GM23338 (cell line): ENCODE measurements at regions not wholly inside any gene's neighbourhood (a gene's known extent, or its start where the extent isn't known, plus 50 kb on each side); places are given as distances from the start of the nearest gene placed in this dataset.

Experiments used
- ATAC-seq: fragments of 200-7000 bp; cut with Tn5 transposase; 3 replicates; pipeline ENCODE4 v1.9.1; 2020
- DNase-seq: peaks from one replicate; pipeline ENCODE4 v3.0.0-alpha.2; 2015; ENCODE audit warnings: low spot score
- H2AFZ ChIP-seq: fragments of 200-600 bp; sonication (generic); 2 replicates; pipeline ENCODE4 v1.8.0; 2016; ENCODE audit warnings: antibody characterized with exemption, mild to moderate bottlenecking, moderate library complexity
- H3F3A ChIP-seq: fragments of 200-600 bp; sonication (generic); replicated peaks from 2 replicates; pipeline ENCODE4 v1.8.0; 2017; ENCODE audit warnings: antibody characterized with exemption, mixed run types, low read depth
- H3K27ac ChIP-seq: fragments of 200-600 bp; sonication (generic); 2 replicates; pipeline ENCODE4 v1.6.1; 2016; ENCODE audit warnings: low read depth
- H3K27me3 ChIP-seq: fragments of 200-600 bp; sonication (generic); 2 replicates; pipeline ENCODE4 v1.8.0; 2016; ENCODE audit warnings: mild to moderate bottlenecking, mixed run types, moderate library complexity; ENCODE audit not compliant: insufficient read depth
- H3K36me3 ChIP-seq: fragments of 200-600 bp; sonication (generic); 2 replicates; pipeline ENCODE4 v1.8.0; 2016; ENCODE audit warnings: mild to moderate bottlenecking; ENCODE audit not compliant: insufficient read depth
- H3K4me1 ChIP-seq: fragments of 200-600 bp; sonication (generic); 2 replicates; pipeline ENCODE4 v1.8.0; 2016; ENCODE audit warnings: mild to moderate bottlenecking, moderate library complexity; ENCODE audit not compliant: insufficient read depth
- H3K4me2 ChIP-seq: fragments of 200-600 bp; sonication (generic); 2 replicates; pipeline ENCODE4 v1.7.1; 2017; ENCODE audit warnings: mixed run types
- H3K4me3 ChIP-seq: fragments of 200-600 bp; sonication (generic); 2 replicates; pipeline ENCODE4 v1.6.1; 2016; ENCODE audit warnings: mixed run types
- H3K79me2 ChIP-seq: fragments of 200-600 bp; sonication (generic); replicated peaks from 2 replicates; pipeline ENCODE4 v1.8.0; 2017; ENCODE audit warnings: mild to moderate bottlenecking; ENCODE audit not compliant: insufficient read depth
- H3K9me2 ChIP-seq: fragments of 200-600 bp; sonication (generic); 2 replicates; pipeline ENCODE4 v1.8.0; 2017; ENCODE audit not compliant: insufficient read depth
- H4K20me1 ChIP-seq: fragments of 200-600 bp; sonication (generic); replicated peaks from 2 replicates; pipeline ENCODE4 v1.8.0; 2017; ENCODE audit warnings: mild to moderate bottlenecking; ENCODE audit not compliant: insufficient read depth
- H3K27ac Mint-ChIP-seq: 2 replicates; pipeline ENCODE4 v1.8.0; 2020; ENCODE audit warnings: inconsistent platforms, mild to moderate bottlenecking, moderate library complexity, mixed read lengths
- H3K27me3 Mint-ChIP-seq: 3 replicates; pipeline ENCODE4 v1.8.0; 2022; ENCODE audit warnings: low read depth, mild to moderate bottlenecking, moderate library complexity, mixed read lengths, inconsistent platforms; ENCODE audit not compliant: insufficient read depth, poor library complexity
- H3K36me3 Mint-ChIP-seq: 3 replicates; pipeline ENCODE4 v1.8.0; 2021; ENCODE audit warnings: low read depth, mild to moderate bottlenecking, inconsistent platforms, moderate library complexity, mixed read lengths
- H3K4me1 Mint-ChIP-seq: 3 replicates; pipeline ENCODE4 v1.8.0; 2020; ENCODE audit warnings: mild to moderate bottlenecking, inconsistent platforms, mixed read lengths
- H3K4me3 Mint-ChIP-seq: 3 replicates; pipeline ENCODE4 v1.8.0; 2021; ENCODE audit warnings: moderate library complexity, mild to moderate bottlenecking, inconsistent platforms, mixed read lengths
- H3K9me3 Mint-ChIP-seq: 3 replicates; pipeline ENCODE4 v1.8.0; 2020; ENCODE audit warnings: moderate library complexity, mild to moderate bottlenecking, inconsistent platforms, mixed read lengths
- CTCF ChIP-seq, 2 experiments: fragments of 200-600 bp in 1 of 2; sonication (generic) in 1 of 2; conservative IDR thresholded peaks; 2 replicates each; pipeline versions ENCODE4 v1.5.1 to v1.6.1; 2016 to 2017; ENCODE audit warnings: antibody characterized with exemption in 2 of 2, low read depth in 2 of 2, mild to moderate bottlenecking in 2 of 2, moderate library complexity in 1 of 2
- ETS1 ChIP-seq: IDR thresholded peaks from 2 replicates; pipeline ENCODE4 v1.6.1; 2016; ENCODE audit warnings: antibody characterized with exemption
- EZH2 ChIP-seq: fragments of 200-600 bp; sonication (generic); IDR thresholded peaks from one replicate; pipeline ENCODE4 v1.8.0; 2017; ENCODE audit warnings: antibody characterized with exemption, mild to moderate bottlenecking, low read depth; ENCODE audit not compliant: unreplicated experiment
- EZH2phosphoT487 ChIP-seq: fragments of 200-600 bp; sonication (generic); IDR thresholded peaks from one replicate; pipeline ENCODE4 v1.8.1; 2018; ENCODE audit warnings: antibody characterized with exemption; ENCODE audit not compliant: unreplicated experiment
- NANOG ChIP-seq: IDR thresholded peaks from 2 replicates; pipeline ENCODE4 v1.6.1; 2016; ENCODE audit warnings: antibody characterized with exemption, borderline replicate concordance
- POLR2AphosphoS5 ChIP-seq: IDR thresholded peaks from 2 replicates; pipeline ENCODE4 v1.6.1; 2016; ENCODE audit warnings: antibody characterized with exemption, low read depth
- REST ChIP-seq: IDR thresholded peaks from one replicate; pipeline ENCODE4 v1.6.1; 2018; ENCODE audit warnings: antibody characterized with exemption; ENCODE audit not compliant: unreplicated experiment
- STAT1 ChIP-seq: IDR thresholded peaks from one replicate; pipeline ENCODE4 v1.6.1; 2016; ENCODE audit warnings: antibody characterized with exemption; ENCODE audit not compliant: unreplicated experiment
- ZNF114 ChIP-seq: fragments of 250-450 bp; sonication (Bioruptor Pico); IDR thresholded peaks from 2 replicates; pipeline ENCODE4 v1.5.0; 2020; ENCODE audit warnings: mild to moderate bottlenecking, moderate library complexity
- ZNF462 ChIP-seq: fragments of 250-450 bp; sonication (Bioruptor Pico); IDR thresholded peaks from 2 replicates; pipeline ENCODE4 v1.5.0; 2020; ENCODE audit warnings: mild to moderate bottlenecking, moderate library complexity

GRCh38 chr6:153702671-153703070 is 336.4 kb upstream of the OPRM1 start:
- H3K4me3 Mint-ChIP-seq: no peak overlapping the region
- no peak for ATAC-seq
- Histone ChIP-seq H3K27ac (no peak overlapping the region), H2AFZ (no peak overlapping the region), H3K4me2 (no peak overlapping the region), H4K20me1 (no peaks in the 10 kb centered on the region), H3K36me3 (no peaks in the 10 kb centered on the region), H3K27me3 (no peaks in the 10 kb centered on the region), H3K79me2 (no peaks in the 10 kb centered on the region), H3K4me1 (no peaks in the 10 kb centered on the region), H3K9me2 (no peaks in the 10 kb centered on the region), H3K4me3 (no peak overlapping the region), H3F3A (no peaks in the 10 kb centered on the region)
- no peak overlapping the region for H3K27ac Mint-ChIP-seq
- TF ChIP-seq CTCF (conservative IDR thresholded peaks at IDR 0.05; ENCODE audit: low read depth in 2 of 2) (no peak), NANOG (no peak), POLR2AphosphoS5 (no peak), REST (no peak), ZNF462 (CRISPR knock-in tag) (no peak), STAT1 (no peak), EZH2 (no peak), EZH2phosphoT487 (no peak), ETS1 (no peak), ZNF114 (CRISPR knock-in tag) (no peak)
- peaks cover 4% of the 10 kb centered on the region; the same call in 1 of the 3 replicates for H3K4me1 Mint-ChIP-seq
- DNase-seq: no peak
- H3K36me3 Mint-ChIP-seq: peaks cover 5% of the 10 kb centered on the region; the same call in 2 of the 3 replicates
- peaks cover 12% of the 10 kb centered on the region; the same call in 2 of the 3 replicates for H3K9me3 Mint-ChIP-seq
- no peaks in the 10 kb centered on the region for H3K27me3 Mint-ChIP-seq
